Left colon (tissue), 2 donors: ENCODE measurements at regions not wholly inside any gene's neighbourhood (a gene's known extent, or its start where the extent isn't known, plus 50 kb on each side); places are given as distances from the start of the nearest gene placed in this dataset.
"Not testable (repeated sequence)": the region's sequence is repeated elsewhere in the genome, so short reads cannot be mapped to it uniquely, and the experiment has no call there.

Experiments
- ATAC-seq: fragments of 200-7000 bp; cut with Tn5 transposase; one replicate; pipeline ENCODE4 v1.9.1; 2020; ENCODE audit warnings: mild to moderate bottlenecking, moderate library complexity
- DNase-seq, 2 donors: peaks; one replicate each; pipeline ENCODE4 v3.0.0-alpha.2; 2020
- intact Hi-C, 2 donors: fragments of 100-400 bp; cut with DNase I in 1 of 2; cut with micrococcal nuclease in 1 of 2; formaldehyde crosslinking; loops; one replicate each; pipeline versions ENCODE4 v1.11.2 to v1.14.0; 2022; cut with DNase I, micrococcal nuclease
- donor health status: DM: no; HTN: no; CAD: no.
- donor health status: DM: yes; HTN: yes; CAD: no.

DNA sequence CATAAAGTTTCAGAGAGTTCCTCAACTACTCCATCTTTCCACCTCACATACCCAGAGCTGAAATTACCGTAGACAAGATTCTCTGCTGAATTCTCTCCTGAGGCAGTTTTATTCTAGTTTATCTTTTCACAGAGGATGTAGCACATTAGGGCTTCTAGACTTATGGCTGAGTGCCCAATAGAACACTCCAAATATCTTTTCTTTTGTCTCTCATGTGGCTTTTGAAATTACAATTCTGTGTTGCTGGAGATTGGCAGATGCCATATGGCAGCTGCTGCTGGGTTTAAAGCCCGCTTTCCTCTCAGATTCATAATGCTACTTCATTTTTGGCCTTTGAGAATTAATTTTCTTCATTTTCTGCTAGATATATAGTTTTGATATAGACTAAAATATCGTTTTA, 107.6 kb upstream of the BANK1 start:
- intact Hi-C loops = no loop called here
- no peak for DNase-seq
- no peak for ATAC-seq

DNA sequence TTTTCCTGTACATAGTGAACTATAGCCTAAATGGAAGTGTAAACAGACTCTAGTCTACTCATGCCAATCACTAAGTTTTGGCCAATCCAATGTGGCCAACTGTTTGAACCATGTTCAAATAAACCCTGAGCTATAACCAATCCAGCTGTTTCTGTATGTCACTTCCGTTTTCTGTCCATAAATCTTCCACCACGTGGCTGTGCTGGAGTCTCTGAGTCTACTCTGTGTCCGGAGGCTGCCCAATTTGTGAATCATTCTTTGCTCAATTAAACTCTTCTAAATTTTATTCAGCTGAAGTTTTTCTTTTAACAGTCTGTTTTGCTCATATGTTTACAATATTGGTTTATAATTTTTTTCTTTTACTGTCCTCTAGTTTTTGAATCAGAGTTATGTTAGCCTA, 112.3 kb upstream of the BANK1 start:
- intact Hi-C loops = no loop called here
- DNase-seq (no peak), ATAC-seq (no peak)

GRCh38 chr4:101670897-101671296, 119.6 kb upstream of the BANK1 start:
- DNase-seq = no peak
- ATAC-seq = no peak
- intact Hi-C loops = no loop called here

DNA sequence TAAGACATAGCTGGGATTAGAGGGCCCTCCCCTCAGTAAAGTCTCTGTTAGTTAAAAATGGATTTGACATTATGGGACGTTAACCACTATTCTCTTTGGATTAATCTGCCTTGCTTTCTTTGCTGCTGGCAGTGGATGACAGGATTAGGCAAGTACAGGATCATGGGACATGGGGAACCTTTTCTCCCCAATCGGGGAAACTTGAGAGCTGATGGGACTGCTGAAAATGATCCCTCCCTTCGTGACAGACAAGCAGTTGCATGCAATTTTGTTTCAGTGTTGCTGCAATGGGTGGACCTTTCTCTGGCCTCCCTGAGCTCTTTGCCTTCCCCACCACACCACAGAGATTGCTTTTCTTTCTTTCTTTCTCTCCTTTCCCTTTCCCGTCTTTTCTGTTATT, 120.2 kb upstream of the BANK1 start:
- DNase-seq = no peak
- ATAC-seq = no peak
- intact Hi-C loops = no loop called here

DNA sequence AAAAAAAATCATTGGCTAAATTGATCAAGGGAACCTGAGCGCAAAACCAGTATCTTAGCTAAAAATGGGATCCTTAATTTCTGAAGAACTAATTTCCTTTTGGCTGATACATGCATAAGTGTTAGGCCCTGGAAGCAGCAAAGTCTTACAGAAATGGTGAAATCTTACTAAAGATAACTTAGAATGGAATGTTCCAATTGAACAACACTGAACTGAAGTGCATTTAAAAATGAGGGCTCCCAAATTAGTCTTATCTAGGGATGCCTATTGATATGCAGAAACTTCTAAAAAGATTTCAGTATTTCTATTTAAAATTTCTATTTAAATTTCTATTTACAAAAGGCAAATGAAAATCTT, 120.7 kb upstream of the BANK1 start:
- no peak for DNase-seq
- intact Hi-C loops = no loop called here
- no peak for ATAC-seq

DNA sequence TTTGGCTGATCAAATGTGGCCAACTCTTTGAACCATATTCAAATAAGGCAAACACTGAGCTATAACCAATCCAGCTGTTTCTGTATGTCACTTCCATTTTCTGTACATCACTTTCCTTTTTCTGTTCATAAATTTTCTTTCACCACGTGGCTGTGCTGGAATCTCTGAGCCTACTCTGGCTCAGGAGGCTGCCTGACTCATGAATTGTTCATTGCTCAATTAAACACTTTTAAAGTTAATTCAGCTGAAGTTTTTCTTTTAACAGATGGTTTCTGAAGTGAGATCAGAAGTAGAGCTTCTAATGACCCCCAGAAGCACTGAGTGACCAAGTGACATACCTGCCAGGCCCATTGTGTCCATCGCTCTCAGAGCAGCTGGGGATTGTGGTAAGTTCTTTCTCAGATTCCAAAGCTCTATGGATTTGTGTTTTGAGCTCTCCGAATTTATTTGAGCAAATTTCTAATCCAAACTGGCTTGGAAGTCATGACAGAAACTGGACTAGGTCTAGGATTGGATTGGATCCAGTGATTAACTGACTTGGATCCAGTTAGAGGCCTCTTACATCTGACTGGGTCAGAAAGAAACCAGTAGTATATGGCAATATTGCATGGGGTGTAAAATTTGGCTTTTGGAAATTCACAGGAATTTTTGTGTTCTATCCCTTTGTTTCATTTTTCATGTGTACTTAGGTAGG, 121.2 kb upstream of the BANK1 start:
- intact Hi-C loops = no loop called here
- DNase-seq = no peak
- ATAC-seq = no peak

GRCh38 chr4:101667348-101667747, 123.2 kb upstream of the BANK1 start:
- ATAC-seq (no peak), DNase-seq (no peak)
- intact Hi-C loops = no loop called here

GRCh38 chr4:101660607-101661006, 129.9 kb upstream of the BANK1 start:
- intact Hi-C loops = no loop called here
- no peak for ATAC-seq
- DNase-seq = no peak

GRCh38 chr4:101655857-101656256, 134.7 kb upstream of the BANK1 start:
- ATAC-seq (no peak), DNase-seq (no peak)
- intact Hi-C loops = no loop called here

GRCh38 chr4:101655005-101655404, 135.5 kb upstream of the BANK1 start:
- no peak for ATAC-seq
- intact Hi-C loops = no loop called here
- no peak for DNase-seq

GRCh38 chr4:101651778-101652177, 138.8 kb upstream of the BANK1 start:
- ATAC-seq = no peak
- intact Hi-C loops = no loop called here
- no peak for DNase-seq

DNA sequence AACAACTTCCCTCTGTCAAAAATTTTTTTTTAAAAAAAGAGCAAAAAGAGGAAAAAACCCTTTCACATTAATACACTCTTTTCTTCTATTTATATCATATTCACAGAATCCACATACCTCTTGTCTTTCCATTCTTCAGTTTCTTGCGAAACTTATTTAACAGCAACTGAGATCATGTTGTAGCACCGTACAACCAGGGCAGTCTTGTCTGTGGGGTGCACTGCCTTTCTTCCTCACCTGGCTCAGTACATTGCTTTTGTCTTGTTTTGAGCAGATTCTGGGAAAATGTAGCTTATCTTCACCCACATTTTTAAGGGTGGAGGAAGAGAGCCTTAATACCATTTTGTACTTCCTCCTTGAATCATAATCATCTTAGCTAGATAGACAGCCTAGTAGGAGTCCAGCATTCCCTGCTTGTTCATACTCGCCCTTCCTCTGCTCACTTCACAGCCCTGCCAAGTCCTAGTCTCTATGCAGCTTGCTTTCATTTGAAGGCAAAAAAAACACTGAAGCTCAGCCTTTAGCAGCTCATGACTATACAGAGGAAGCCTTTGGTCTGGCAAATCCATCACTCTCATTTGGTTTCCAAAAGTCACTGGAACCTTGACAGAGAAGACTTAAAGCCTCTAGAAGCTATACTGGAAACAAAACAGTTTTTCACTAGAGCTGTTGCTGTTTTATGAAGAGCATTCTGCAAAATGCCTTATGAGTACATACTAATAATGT, 140.6 kb upstream of the BANK1 start:
- intact Hi-C loops = no loop called here
- no peak for DNase-seq
- no peak for ATAC-seq

GRCh38 chr4:101647710-101648034, 142.9 kb upstream of the BANK1 start:
- intact Hi-C loops = no loop called here
- ATAC-seq (no peak), DNase-seq (no peak)

- no peak for ATAC-seq
- no peak for DNase-seq
- intact Hi-C loops = no loop called here
Measured at GRCh38 chr4:101644516-101644915, 146.0 kb upstream of the BANK1 start.

DNA sequence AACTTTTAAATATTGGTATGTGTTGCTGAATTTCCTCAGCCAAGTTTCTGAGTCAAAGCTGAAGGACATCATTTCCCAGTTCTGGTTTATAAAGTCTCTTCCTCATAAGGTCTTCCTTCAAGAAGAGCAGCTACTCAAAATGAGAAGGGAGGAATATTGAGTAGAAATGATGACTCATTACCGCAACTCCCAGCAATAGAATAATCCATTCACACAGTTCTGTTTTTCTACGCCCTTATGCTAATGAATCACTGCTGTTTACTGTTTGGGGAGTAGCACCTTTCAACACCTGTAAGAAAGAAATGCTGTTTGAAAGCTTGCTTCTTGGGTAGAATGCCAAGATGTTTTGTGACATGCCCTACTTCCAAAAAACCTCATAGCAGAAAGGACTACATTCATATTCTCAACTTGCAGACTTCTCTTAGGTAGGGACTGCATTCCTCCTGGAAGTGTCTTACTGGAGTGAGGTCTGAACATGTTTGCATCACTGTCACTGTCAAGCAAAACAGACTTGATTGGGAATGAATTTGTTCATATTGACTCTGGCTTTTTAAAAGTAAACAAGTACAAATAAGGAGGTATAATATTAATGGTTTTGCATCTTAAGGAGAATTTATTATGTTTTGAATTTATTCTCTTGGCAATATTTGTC, 147.2 kb upstream of the BANK1 start:
- ATAC-seq (no peak), DNase-seq (no peak)
- intact Hi-C loops = no loop called here

DNA sequence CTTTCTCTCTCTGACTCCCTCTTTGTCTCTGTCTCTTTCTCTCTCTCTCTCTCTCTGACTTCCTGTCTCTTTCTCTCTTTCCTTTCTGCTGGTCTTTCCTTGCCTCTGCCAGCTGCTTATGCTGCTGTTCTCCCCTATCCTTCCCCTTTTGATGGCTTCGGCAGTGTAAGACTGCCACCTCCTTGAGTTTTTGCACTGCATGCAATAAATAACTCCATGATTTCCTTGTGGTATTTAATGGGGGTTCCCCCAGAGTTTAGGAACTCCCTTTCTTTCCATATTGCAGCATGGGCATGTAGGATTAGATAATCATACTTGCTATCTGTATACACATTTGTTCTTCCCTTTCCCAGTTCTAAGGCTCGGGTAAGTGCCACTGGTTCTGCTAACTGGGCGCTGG, 157.8 kb upstream of the BANK1 start:
- DNase-seq, intact Hi-C loops, ATAC-seq: not testable (repeated sequence)

DNA sequence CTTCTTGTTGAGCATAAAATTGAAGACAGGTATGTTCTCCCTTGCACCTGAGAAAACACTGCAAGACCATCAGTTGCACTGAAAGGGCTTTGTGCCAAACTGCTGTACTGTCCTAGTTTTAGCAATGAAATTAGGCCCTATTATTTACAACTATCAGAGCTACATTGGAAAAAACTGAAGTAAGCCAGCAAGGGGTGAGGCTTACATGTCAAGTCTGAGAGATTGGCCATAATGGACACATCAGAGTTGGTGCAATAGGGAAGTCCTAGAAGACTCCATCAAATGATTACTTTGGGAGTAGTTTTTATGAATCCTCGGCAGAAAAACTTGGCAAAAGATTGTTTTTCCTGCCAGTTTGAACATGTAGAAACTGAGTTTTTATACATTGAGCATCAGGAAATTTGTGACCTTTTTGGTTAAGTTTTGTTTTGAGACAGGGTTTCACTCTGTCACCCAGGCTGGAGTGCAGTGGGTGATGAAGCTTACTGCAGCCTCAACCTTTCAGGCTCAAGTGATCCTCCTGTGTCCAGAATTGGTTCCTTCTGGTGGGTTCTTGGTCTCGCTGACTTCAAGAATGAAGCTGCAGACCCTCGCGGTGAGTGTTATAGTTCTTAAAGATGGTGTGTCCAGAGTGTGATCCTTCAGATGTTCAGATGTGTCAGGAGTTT, 160.1 kb upstream of the BANK1 start:
- ATAC-seq = no peak
- no peak for DNase-seq
- intact Hi-C loops = no loop called here

- intact Hi-C loops = no loop called here
- no peak for DNase-seq
- no peak for ATAC-seq
Measured at GRCh38 chr4:101621120-101621519, 169.4 kb upstream of the BANK1 start.

DNA sequence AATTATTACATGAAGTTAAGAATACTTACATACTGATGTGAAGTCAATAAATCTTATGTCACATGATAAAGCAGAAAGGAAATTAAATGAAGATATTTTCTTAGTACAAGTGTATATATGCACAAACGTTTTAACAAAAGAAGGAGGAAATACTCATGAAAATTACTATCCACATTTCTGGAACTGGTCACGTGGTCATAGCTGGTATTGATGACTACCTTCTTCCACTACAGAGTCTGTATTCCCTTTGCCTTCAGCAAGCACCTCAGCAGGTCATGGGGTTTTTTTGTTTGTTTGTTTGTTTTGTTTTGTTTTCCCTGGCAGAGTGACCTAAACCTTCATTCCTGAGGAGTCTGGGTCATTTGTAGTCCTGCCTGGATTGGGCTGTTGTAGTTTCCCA, 174.9 kb upstream of the BANK1 start:
- ATAC-seq (no peak), DNase-seq (no peak)
- intact Hi-C loops = no loop called here

GRCh38 chr4:101606989-101607388, 183.5 kb upstream of the BANK1 start:
- DNase-seq, intact Hi-C loops, ATAC-seq: not testable (repeated sequence)
